Urothelium cell line (cell line): ENCODE measurements at regions not wholly inside any gene's neighbourhood (a gene's known extent, or its start where the extent isn't known, plus 50 kb on each side); places are given as distances from the start of the nearest gene placed in this dataset.

ENCODE experiments used
- DNase-seq: peaks from one replicate; pipeline ENCODE4 v3.0.0; 2011; ENCODE audit warnings: low spot score, mixed read lengths
- FAIRE-seq: peaks from 2 replicates; lab custom pipeline; 2011; peaks lifted over from hg19 to GRCh38; lab: Jason Lieb, UNC

DNA sequence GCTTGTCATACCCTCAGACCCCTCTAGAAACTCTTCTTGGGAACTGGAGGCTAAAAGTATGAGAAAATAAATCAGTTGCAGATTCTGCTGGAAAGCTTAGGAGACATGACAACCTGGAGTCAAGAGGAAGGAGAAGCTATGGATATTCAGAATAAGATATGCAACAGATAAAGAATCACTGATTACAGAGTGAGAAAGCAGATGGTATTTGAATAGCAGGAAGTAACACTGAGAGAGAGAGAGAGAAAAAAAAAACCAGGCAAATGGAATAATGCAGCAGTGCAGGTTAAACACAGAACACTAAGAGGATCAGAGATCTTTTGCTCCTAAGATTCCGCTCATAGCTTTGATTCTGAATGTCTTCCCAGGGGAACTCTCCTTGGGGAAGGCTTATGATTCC is 1284.1 kb upstream of the NXPH2 start:
- DNase-seq: no peak
- FAIRE-seq: no peak

DNA sequence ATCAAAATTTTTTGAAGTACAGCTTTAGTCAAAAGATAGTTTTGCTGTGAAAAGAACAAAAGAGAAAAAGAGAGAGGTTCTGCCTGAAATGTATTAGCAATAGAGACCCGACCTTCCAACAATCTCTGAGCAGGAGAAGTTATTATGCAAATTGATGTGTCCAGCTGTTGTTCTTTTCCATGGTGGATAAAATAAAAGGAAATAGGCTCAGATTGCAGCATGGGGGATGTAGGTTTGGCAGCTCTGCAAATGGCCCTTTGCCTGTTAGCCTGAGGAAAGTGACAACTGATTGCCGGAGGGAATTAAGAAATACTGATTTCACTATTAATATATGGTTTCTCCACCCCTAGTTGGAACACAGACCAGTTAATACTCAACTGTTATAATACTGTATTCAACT is 1283.2 kb upstream of the NXPH2 start:
- no peak for FAIRE-seq
- DNase-seq: no peak

DNA sequence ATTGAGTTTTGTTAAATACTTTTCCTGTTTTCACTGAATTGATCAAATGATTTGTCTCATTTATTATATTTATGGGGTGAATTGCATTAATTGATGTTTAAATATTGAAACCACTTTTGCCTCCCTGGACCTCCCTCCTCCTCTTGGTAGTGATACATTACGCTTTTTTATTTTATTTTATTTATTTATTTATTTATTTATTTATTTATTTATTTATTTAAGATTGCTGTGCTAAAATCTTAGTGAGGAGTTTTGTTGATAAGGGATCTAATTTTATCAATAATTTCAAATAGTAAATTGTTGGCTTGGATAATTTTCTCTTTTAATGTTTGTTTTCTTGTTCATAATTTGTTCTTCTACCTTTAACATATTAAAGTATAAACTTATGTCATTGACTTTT is 1281.0 kb upstream of the NXPH2 start:
- no peak for FAIRE-seq
- DNase-seq: no peak

GRCh38 chr2:140057928-140058327 is 1277.7 kb upstream of the NXPH2 start:
- FAIRE-seq: no peak
- DNase-seq: no peak

- FAIRE-seq (no peak), DNase-seq (no peak)
Observed at GRCh38 chr2:140041811-140042210, 1261.6 kb upstream of the NXPH2 start.

- no peak for FAIRE-seq
- no peak for DNase-seq
Observed at GRCh38 chr2:140041239-140041638, 1261.0 kb upstream of the NXPH2 start.

DNA sequence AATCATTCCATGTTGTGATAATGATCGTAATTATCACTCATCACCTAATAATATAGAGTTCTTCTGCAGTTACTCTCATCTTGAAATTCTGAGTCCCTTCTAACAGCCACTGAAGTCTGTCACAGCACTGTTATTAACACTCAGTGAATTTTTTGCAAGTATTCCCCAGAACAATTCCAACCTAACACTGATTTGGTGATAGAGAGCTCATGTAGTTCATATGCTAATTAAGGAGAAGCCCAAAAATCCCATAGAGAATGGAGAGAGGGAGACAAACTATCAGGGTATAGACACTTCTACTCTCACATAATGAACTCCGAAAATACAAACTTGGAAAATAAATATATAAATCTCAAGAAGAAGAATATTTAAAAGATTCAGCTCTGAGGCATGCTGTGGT is 1253.4 kb upstream of the NXPH2 start:
- DNase-seq (no peak), FAIRE-seq (no peak)

- no peak for FAIRE-seq
- DNase-seq: no peak
Observed at GRCh38 chr2:140027966-140028365, 1247.8 kb upstream of the NXPH2 start.

GRCh38 chr2:140027320-140027719 is 1247.1 kb upstream of the NXPH2 start:
- FAIRE-seq (no peak), DNase-seq (no peak)

GRCh38 chr2:140023291-140023690 is 1243.1 kb upstream of the NXPH2 start:
- FAIRE-seq (no peak), DNase-seq (no peak)

GRCh38 chr2:140018541-140018940 is 1238.4 kb upstream of the NXPH2 start:
- DNase-seq (no peak), FAIRE-seq (no peak)

DNA sequence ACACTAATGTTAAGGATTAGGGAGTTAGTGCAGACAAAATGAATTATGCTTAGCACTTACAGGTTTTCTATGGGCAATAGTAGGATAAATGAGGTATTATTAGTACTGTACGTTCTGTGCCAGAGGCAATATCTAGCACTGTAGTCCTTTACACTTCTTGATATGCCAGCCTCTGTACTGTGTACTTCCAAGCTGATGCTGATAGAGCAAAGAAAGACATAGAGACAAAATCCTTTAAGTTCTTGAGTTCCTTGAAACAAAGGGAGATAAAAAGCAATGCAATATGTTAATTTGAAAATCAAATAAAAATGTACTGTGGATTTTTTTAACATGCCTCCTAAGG is 1234.0 kb upstream of the NXPH2 start:
- FAIRE-seq: no peak
- DNase-seq: no peak

DNA sequence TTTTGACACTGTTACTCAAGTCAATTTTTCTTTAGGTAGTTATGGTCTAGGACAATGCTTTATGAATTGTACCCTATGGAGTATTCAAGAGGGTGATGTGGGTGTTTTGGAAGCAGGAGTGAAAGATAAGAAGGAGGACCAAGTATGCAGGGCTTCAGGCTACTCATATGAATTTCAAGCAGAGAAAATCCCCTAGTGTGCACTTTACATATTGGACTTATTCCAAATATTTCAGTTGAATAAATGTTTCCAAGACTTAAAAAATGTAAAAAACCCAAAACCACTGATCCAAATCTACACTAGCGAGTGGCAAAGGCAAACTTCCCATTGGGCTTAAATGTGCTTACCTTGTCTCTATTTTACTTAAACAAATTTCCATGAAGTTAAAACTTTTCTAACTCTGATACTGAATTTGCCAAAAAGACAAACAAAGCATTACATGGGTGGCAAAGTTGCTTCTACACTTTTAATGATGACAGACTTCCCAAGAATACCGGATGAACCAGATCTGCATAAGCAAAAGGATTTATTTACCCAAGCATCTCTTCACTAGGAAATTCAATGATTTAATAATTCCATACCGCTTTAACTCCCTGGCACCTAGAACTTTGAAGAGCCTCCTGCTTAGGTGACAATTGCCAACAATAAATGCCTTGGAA is 1233.5 kb upstream of the NXPH2 start:
- FAIRE-seq (no peak), DNase-seq (no peak)

DNA sequence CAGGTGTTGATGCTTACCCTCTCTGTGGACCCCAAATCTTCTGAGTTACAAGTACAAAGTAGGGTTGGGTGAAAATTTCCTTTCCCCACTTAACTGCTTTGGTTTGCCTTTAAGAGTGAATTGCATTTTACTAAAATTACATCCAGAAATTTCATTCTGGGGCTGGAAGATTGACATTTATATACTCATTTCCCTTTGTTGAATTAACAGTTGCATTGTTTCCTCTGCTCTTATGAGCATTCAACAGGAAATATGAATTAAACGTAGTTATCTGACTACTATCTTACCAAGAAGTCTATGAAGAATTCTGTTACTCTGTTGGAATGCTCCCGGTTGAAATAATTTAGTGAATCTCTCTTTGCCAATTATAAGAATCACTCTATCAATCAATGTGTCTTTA is 1231.1 kb upstream of the NXPH2 start:
- DNase-seq: no peak
- FAIRE-seq: no peak

DNA sequence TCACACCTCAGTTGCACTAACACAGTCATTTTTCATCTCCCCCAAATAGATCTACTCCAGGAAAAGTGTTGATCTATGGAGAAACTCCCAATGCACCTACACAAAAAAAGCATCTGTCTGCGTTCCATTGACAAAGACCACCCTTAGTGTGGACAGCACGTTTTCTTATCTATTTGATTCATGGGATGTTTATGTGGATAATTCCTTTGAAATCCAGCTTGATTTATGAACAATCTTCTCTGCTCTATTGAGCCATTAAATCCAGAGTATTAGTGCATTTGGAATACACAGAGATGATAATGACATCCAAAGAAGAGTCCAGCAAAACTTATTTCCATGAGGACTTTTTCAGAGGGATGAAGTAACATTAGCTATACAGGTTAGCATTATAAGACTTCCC is 1221.9 kb upstream of the NXPH2 start:
- DNase-seq (no peak), FAIRE-seq (no peak)

- no peak for FAIRE-seq
- DNase-seq: no peak
Observed at GRCh38 chr2:139992711-139993345, 1212.6 kb upstream of the NXPH2 start.

DNA sequence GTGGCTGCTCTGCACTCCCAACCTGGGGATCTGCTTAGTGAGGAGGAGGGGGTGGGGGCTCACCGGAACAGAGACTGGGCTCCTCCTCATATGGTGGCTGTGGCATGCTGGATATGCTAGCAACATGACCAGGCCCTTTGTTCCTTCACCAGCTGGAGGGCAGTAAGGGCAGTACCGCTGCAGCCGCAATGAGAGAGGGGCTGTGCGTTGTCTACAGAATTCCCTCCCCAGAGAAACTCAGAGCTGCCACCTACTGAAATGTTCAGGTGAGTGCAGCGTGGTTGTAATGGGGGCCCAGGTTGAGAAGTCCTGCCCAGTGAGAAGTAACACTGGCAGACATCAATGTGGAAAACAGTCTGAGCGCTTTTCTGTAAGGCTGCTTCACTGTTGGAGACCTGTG is 1211.9 kb upstream of the NXPH2 start:
- DNase-seq (no peak), FAIRE-seq (no peak)

GRCh38 chr2:139990646-139991335 is 1210.6 kb upstream of the NXPH2 start:
- DNase-seq (no peak), FAIRE-seq (no peak)

DNA sequence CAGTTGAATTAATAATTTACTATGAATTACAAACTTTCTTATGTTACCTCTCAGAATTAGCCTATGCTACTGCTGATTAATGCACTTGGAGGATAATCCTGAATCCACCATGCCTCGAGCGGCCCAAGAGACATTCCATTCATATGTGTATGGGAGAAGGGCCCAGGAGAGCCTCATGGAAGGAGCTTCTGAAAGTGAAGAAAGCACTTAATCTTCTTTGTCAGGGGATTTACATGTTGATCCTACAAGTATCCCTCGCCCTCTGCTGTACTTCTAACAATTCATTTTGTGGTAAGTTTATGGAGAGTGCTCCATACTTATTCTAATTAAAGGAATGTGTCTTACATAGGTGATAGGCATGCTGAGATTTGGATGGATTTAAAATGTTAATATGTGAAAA is 1189.1 kb upstream of the NXPH2 start:
- DNase-seq: no peak
- FAIRE-seq: no peak

GRCh38 chr2:139968588-139968987 is 1188.4 kb upstream of the NXPH2 start:
- FAIRE-seq (no peak), DNase-seq (no peak)

DNA sequence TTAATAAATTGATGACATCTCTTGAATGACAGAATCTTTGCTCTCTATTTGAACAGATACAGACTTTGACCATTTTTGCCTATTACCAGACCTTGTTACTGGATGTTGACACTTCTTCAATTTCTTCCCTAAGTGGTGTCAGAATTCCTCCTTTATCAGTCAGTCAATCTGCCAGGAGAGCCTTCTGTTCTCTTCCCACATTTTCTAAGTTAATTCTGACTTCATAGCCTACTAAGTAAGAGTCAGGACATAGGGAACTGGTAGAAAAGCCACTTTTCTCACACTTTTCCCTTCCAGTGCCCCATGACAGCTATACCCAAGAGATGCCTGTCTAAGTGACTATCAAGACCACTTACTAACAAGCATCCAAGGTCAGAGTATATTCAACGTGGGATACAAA is 1187.5 kb upstream of the NXPH2 start:
- no peak for DNase-seq
- no peak for FAIRE-seq

DNA sequence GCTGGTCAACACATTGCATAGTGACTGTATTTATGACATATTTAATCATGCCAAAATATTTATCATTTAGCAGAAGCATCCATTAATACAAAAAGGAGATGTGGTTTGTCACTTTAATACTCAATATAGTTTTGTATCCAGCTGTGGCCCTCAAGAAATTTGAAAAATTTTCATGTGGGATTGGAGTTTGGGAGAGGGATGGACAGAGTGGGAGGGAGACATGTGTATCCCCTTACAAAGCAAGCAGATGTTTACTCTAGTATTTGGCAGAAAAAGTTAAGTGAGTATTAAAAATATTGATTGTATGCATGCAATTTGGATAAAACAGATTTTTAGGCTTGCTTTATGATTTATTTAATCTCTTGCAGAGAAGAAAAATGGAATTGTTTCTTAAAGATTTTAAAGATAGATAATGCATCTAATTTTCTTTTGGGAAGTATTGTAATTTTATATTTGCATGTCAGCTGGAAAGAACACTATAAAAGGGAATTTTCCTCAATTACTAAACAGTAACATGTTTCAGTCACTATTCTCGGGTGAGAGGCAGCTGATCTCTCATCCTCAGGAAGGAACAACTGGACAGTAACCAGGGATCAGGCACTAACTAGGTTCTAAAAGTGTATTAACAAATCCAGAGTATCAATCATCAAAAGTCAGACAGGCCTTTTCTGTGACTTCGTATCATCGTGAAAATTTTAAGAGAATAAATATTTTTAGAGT is 1184.7 kb upstream of the NXPH2 start:
- no peak for DNase-seq
- no peak for FAIRE-seq
